ENCODE measurements at regions not wholly inside any gene's neighbourhood (a gene's known extent, or its start where the extent isn't known, plus 50 kb on each side); places are given as distances from the start of the nearest gene placed in this dataset.
"Not testable (repeated sequence)": the region's sequence is repeated elsewhere in the genome, so short reads cannot be mapped to it uniquely, and the experiment has no call there.

DNA sequence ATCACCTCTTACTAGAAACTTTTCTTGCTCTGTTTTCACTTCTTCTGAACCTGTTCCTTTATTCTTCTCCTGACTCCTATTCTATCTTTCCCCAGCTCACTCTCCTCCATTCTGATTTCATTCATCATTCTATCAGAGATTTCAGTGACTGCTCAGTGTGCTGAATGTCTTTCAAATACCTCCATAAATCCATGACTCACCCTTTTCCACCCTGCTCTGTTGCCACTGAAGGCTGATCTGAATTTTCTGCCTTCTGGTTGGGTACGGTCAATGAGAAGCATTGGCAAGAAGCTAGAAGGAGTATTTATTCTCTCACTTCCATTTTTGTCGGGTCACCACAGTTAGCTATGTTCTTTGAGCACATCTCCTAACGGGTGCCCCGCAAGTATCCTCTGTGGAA is 265.9 kb downstream of the CBLL2 start:
- H3K27ac ChIP-seq (ENCODE audit: low read depth, low read length) = no peak overlapping the region

DNA sequence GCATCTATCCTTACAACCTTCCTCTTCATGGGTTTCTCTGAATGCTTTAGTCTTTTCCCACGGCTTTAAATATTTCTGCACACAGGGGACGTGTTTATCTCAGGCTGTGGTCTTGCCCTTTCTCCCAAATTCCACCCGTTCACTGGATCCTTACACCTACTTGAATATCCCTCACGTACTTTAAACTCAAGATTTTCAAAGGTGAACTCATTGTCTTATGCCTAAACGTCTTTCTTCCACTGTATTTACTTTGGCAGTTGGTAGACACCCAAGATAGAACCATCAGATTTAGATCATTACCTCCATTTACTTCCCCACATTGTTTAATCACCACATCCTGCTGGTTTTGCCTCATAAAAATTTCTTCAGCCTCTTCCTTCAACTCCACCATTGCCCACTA is 269.2 kb downstream of the CBLL2 start:
- Histone ChIP-seq H3K27me3 (ENCODE audit: control insufficient read depth in 1 of 2, insufficient read depth in 2 of 2, low read length in 2 of 2) (no peaks in the 10 kb centered on the region), H3K4me3 (ENCODE audit: low read depth in 1 of 2, low read length in 2 of 2) (no peak overlapping the region), H3K27ac (ENCODE audit: low read depth, low read length) (no peak overlapping the region), H3K9me3 (ENCODE audit: low read length) (no peaks in the 10 kb centered on the region), H3K4me1 (ENCODE audit: insufficient read depth, low read length) (no peaks in the 10 kb centered on the region), H3K9ac (ENCODE audit: low read length) (no peak overlapping the region), H3K36me3 (ENCODE audit: insufficient read depth, low read length) (no peaks in the 10 kb centered on the region)

More for the DNA sequence above, 265.9 kb downstream of the CBLL2 start:
- H3K4me3 ChIP-seq (ENCODE audit: low read depth in 1 of 2, low read length in 2 of 2) = no peak overlapping the region
- H3K4me1 ChIP-seq (ENCODE audit: insufficient read depth, low read length) = no peaks in the 10 kb centered on the region
- H3K9ac ChIP-seq (ENCODE audit: low read length) = no peak overlapping the region
- H3K9me3 ChIP-seq (ENCODE audit: low read length) = no peaks in the 10 kb centered on the region
- no peaks in the 10 kb centered on the region for H3K36me3 ChIP-seq (ENCODE audit: insufficient read depth, low read length)
- H3K27me3 ChIP-seq (ENCODE audit: control insufficient read depth in 1 of 2, insufficient read depth in 2 of 2, low read length in 2 of 2) = no peaks in the 10 kb centered on the region

- Histone ChIP-seq H3K9me3 (ENCODE audit: low read length) (no peaks in the 10 kb centered on the region), H3K4me1 (ENCODE audit: insufficient read depth, low read length) (no peaks in the 10 kb centered on the region), H3K27ac (ENCODE audit: low read depth, low read length) (no peak overlapping the region), H3K36me3 (ENCODE audit: insufficient read depth, low read length) (no peaks in the 10 kb centered on the region), H3K27me3 (ENCODE audit: control insufficient read depth in 1 of 2, insufficient read depth in 2 of 2, low read length in 2 of 2) (no peaks in the 10 kb centered on the region), H3K4me3 (ENCODE audit: low read depth in 1 of 2, low read length in 2 of 2) (no peak overlapping the region), H3K9ac (ENCODE audit: low read length) (no peak overlapping the region)
Measured at GRCh38 chrX:22542641-22543040, 269.9 kb downstream of the CBLL2 start.

- H3K9ac ChIP-seq (ENCODE audit: low read length) = no peak overlapping the region
- no peak overlapping the region for H3K27ac ChIP-seq (ENCODE audit: low read depth, low read length)
- H3K36me3 ChIP-seq (ENCODE audit: insufficient read depth, low read length) = no peaks in the 10 kb centered on the region
- H3K9me3 ChIP-seq (ENCODE audit: low read length) = no peaks in the 10 kb centered on the region
- H3K4me1 ChIP-seq (ENCODE audit: insufficient read depth, low read length) = no peaks in the 10 kb centered on the region
- no peaks in the 10 kb centered on the region for H3K27me3 ChIP-seq (ENCODE audit: control insufficient read depth in 1 of 2, insufficient read depth in 2 of 2, low read length in 2 of 2)
- H3K4me3 ChIP-seq (ENCODE audit: low read depth in 1 of 2, low read length in 2 of 2) = no peak overlapping the region
Measured at GRCh38 chrX:22559506-22559905, 286.8 kb downstream of the CBLL2 start.

DNA sequence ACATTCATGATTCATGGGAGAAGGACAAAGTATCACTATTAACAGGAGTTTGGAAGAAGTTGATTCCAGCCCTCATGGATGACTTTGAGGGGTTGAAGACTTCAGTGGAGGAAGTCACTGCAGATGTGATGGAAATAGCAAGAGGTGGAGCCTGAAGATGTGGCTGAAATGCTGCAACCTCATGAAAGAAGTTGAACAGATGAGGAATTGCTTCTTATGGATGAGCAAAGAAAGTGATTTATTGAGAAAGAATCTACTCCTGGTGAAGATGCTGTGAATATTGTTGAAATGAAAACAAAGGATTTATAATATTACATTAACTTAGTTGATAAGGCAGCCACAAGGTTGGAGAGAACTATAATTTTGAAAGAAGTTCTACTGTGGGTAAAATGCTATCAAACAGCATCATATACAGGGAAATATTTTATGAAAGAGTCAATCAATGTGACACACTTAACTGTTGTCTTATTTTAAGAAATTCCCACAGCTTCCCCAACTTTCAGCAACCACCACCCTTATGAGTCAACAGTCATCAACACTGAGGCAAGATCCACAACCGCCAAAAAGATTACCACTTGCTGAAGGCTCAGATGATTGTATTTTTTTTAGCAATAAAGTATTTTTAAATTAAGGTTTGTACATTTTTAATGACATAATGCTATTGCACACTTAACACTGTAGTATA is 302.6 kb downstream of the CBLL2 start:
- no peaks in the 10 kb centered on the region for H3K4me1 ChIP-seq (ENCODE audit: insufficient read depth, low read length)
- H3K9ac ChIP-seq (ENCODE audit: low read length) = no peak overlapping the region
- H3K9me3 ChIP-seq (ENCODE audit: low read length) = no peaks in the 10 kb centered on the region
- no peak overlapping the region for H3K4me3 ChIP-seq (ENCODE audit: low read depth in 1 of 2, low read length in 2 of 2)
- H3K27me3 ChIP-seq (ENCODE audit: control insufficient read depth in 1 of 2, insufficient read depth in 2 of 2, low read length in 2 of 2) = no peaks in the 10 kb centered on the region
- no peak overlapping the region for H3K27ac ChIP-seq (ENCODE audit: low read depth, low read length)
- H3K36me3 ChIP-seq (ENCODE audit: insufficient read depth, low read length) = no peaks in the 10 kb centered on the region

- Histone ChIP-seq H3K27me3 (ENCODE audit: control insufficient read depth in 1 of 2, insufficient read depth in 2 of 2, low read length in 2 of 2) (no peaks in the 10 kb centered on the region), H3K27ac (ENCODE audit: low read depth, low read length) (no peak overlapping the region), H3K4me1 (ENCODE audit: insufficient read depth, low read length) (no peaks in the 10 kb centered on the region), H3K4me3 (ENCODE audit: low read depth in 1 of 2, low read length in 2 of 2) (no peak overlapping the region), H3K9me3 (ENCODE audit: low read length) (no peaks in the 10 kb centered on the region), H3K36me3 (ENCODE audit: insufficient read depth, low read length) (no peaks in the 10 kb centered on the region), H3K9ac (ENCODE audit: low read length) (no peak overlapping the region)
Measured at GRCh38 chrX:22577181-22577580, 304.5 kb downstream of the CBLL2 start.

GRCh38 chrX:22585831-22586230 is 313.1 kb downstream of the CBLL2 start:
- Histone ChIP-seq H3K36me3 (ENCODE audit: insufficient read depth, low read length) (no peaks in the 10 kb centered on the region), H3K9ac (ENCODE audit: low read length) (no peak overlapping the region), H3K4me1 (ENCODE audit: insufficient read depth, low read length) (no peaks in the 10 kb centered on the region), H3K4me3 (ENCODE audit: low read depth in 1 of 2, low read length in 2 of 2) (no peak overlapping the region), H3K27me3 (ENCODE audit: control insufficient read depth in 1 of 2, insufficient read depth in 2 of 2, low read length in 2 of 2) (no peaks in the 10 kb centered on the region), H3K27ac (ENCODE audit: low read depth, low read length) (no peak overlapping the region), H3K9me3 (ENCODE audit: low read length) (no peaks in the 10 kb centered on the region)

DNA sequence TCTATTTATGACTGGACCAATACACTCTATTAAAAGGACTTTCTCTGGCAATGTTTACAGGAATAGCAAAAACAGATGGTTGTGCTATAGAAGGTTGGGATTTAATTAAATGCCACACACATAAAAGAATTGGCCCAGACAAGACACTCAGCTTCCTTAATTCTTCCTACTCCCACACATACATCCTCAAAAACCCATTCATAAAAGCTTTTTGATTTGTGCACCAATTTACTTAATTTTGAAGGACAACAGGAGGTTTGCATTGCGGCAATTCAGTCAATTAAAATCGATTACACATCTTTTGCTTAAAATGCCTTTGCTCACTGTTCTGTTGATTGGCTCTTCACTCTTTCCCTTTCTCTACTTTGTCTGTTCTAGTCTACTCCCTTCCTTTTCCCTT is 317.1 kb downstream of the CBLL2 start:
- H3K27ac ChIP-seq (ENCODE audit: low read depth, low read length) = no peak overlapping the region
- H3K4me3 ChIP-seq (ENCODE audit: low read depth in 1 of 2, low read length in 2 of 2) = no peak overlapping the region
- no peaks in the 10 kb centered on the region for H3K36me3 ChIP-seq (ENCODE audit: insufficient read depth, low read length)
- no peaks in the 10 kb centered on the region for H3K9me3 ChIP-seq (ENCODE audit: low read length)
- no peak overlapping the region for H3K9ac ChIP-seq (ENCODE audit: low read length)
- H3K27me3 ChIP-seq (ENCODE audit: control insufficient read depth in 1 of 2, insufficient read depth in 2 of 2, low read length in 2 of 2) = no peaks in the 10 kb centered on the region
- no peaks in the 10 kb centered on the region for H3K4me1 ChIP-seq (ENCODE audit: insufficient read depth, low read length)

DNA sequence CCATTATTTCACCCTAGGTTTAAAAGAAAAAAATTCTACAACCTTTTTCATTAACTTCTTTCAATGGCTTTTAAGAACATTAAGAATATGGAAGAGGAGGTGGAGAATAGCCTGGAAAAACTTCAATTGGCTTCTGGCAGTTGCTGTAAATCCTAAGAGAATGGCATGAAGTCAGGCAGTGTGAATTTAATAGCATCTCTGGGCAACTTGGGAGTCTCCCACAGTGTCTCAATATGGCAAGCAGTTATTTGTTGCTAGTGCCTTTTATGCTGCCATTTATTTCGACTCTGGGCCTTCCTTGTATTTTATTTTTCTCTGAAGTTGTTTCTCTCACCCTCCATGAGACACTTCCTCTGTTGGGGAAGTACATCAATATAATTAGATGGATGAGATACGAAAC is 322.1 kb downstream of the CBLL2 start:
- Histone ChIP-seq H3K27ac (ENCODE audit: low read depth, low read length) (no peak overlapping the region), H3K9me3 (ENCODE audit: low read length) (no peaks in the 10 kb centered on the region), H3K4me3 (ENCODE audit: low read depth in 1 of 2, low read length in 2 of 2) (no peak overlapping the region), H3K27me3 (ENCODE audit: control insufficient read depth in 1 of 2, insufficient read depth in 2 of 2, low read length in 2 of 2) (no peaks in the 10 kb centered on the region), H3K36me3 (ENCODE audit: insufficient read depth, low read length) (no peaks in the 10 kb centered on the region), H3K4me1 (ENCODE audit: insufficient read depth, low read length) (no peaks in the 10 kb centered on the region), H3K9ac (ENCODE audit: low read length) (no peak overlapping the region)

DNA sequence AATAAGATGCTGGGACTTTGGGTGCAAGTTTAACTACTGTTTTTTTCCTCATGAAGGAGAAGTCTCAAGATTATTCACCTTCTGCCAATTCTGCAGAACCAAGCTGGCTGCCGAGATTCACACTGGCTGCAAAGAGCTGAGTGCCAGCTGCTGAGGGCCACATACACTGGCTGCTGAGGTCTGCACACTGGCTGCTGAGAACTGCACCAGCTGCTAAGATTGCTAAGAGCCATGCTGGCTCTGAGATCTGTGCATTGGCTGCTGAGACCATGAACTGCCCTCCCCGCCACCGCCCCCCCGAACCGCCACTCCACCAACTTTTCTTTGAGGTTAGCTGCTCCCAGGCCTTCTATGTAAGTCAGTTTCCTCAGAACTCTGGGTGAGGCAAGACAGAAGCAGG is 330.3 kb downstream of the CBLL2 start:
- no peaks in the 10 kb centered on the region for H3K36me3 ChIP-seq (ENCODE audit: insufficient read depth, low read length)
- H3K9me3 ChIP-seq (ENCODE audit: low read length) = no peaks in the 10 kb centered on the region
- no peaks in the 10 kb centered on the region for H3K4me1 ChIP-seq (ENCODE audit: insufficient read depth, low read length)
- H3K27me3 ChIP-seq (ENCODE audit: control insufficient read depth in 1 of 2, insufficient read depth in 2 of 2, low read length in 2 of 2) = no peaks in the 10 kb centered on the region
- H3K27ac ChIP-seq (ENCODE audit: low read depth, low read length) = no peak overlapping the region
- no peak overlapping the region for H3K4me3 ChIP-seq (ENCODE audit: low read depth in 1 of 2, low read length in 2 of 2)
- H3K9ac ChIP-seq (ENCODE audit: low read length) = no peak overlapping the region

DNA sequence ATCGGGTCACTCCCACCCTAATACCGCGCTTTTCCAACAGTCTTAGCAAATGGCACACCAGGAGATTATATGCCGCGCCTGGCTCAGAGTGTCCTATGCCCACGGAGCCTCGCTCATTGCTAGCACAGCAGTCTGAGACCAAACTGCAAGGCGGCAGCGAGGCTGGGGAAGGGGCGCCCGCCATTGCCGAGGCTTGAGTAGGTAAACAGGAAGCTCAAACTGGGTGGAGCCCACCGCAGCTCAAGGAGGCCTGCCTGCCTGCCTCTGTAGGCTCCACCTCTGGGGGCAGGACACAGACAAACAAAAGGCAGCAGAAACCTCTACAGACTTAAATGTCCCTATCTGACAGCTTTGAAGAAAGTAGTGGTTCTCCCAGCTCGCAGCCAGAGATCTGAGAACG is 336.7 kb downstream of the CBLL2 start:
- not testable (repeated sequence) for H3K36me3 ChIP-seq (ENCODE audit: insufficient read depth, low read length); H3K9ac ChIP-seq (ENCODE audit: low read length); H3K4me3 ChIP-seq (ENCODE audit: low read depth in 1 of 2, low read length in 2 of 2); H3K27me3 ChIP-seq (ENCODE audit: control insufficient read depth in 1 of 2, insufficient read depth in 2 of 2, low read length in 2 of 2); H3K27ac ChIP-seq (ENCODE audit: low read depth, low read length); H3K4me1 ChIP-seq (ENCODE audit: insufficient read depth, low read length); H3K9me3 ChIP-seq (ENCODE audit: low read length)

DNA sequence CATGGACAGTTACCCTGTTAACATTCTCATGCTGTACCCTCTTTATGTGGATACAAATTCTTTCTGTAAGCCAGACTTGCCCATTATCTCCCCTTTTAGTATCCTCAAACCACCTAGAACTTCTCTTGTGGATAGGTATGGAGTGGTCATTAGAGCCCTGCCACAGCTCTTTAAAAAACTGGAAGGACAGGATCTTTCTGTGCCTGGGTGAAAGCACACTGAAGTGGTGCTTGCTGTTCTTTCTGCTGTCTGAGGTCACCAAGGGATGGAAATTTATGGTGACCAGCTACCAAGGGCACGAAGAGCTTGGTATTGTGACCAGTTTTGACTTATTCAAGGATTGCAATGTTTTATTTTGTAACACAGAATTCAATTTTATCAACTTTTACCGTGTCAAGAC is 344.2 kb downstream of the CBLL2 start:
- Histone ChIP-seq H3K27ac (ENCODE audit: low read depth, low read length) (no peak overlapping the region), H3K4me1 (ENCODE audit: insufficient read depth, low read length) (no peaks in the 10 kb centered on the region), H3K27me3 (ENCODE audit: control insufficient read depth in 1 of 2, insufficient read depth in 2 of 2, low read length in 2 of 2) (no peaks in the 10 kb centered on the region), H3K9me3 (ENCODE audit: low read length) (no peaks in the 10 kb centered on the region), H3K36me3 (ENCODE audit: insufficient read depth, low read length) (no peaks in the 10 kb centered on the region), H3K4me3 (ENCODE audit: low read depth in 1 of 2, low read length in 2 of 2) (no peak overlapping the region), H3K9ac (ENCODE audit: low read length) (no peak overlapping the region)

Data from muscle layer of colon (tissue), 2 donors.